ENCODE measurements at regions not wholly inside any gene's neighbourhood (a gene's known extent, or its start where the extent isn't known, plus 50 kb on each side); places are given as distances from the start of the nearest gene placed in this dataset.
"Not testable (repeated sequence)": the region's sequence is repeated elsewhere in the genome, so short reads cannot be mapped to it uniquely, and the experiment has no call there.

DNA sequence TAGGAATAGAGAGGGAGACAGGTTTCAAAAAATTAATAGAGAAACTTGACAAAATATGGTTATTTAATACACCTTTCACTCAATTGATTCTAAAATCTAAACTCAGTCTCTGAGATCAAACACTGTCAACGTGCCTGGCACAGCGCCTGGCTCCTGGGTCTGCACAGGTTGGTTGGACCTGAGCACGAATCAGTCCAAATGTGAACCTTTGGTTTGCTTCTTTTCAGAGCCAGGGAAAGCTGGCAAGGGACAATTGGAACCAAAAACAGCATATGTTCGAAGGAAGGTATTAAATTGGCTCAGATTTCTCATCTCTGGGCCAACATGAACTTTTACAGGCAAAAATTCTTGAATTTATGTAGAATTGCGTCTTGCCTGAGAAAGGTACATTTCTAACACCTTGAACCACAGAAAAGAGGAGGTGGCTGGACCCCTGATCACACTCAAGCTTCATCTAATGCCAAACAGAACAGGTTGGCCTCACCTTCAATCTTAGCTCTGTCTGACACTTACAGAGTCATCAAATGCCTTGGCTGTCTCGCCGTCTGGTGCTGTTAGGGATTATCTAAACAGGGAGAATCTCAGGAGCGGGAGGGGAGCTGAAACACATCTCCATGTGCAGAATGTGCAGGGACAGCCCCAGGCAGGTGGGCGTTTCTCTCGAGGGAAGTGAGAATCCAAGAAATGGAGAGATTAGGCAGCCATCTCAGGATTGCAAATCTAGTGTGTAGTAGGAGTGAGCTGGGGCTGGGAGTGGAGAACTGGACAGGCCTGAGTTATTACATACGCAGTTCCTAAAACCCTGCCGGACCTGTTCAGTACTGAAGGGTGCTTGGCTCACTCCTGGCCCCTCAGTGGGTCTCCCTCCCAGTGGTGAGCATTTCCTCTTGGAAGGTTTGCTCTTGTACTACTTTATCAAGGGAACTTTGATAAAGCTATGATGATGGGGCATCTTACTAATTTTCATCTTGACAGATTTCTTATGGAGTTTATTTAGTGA is 442.2 kb upstream of the B3GAT1 start:
- DNase-seq (no peak), ATAC-seq (ENCODE audit: low read depth) (no peak)
- Mint-ChIP-seq H3K27ac (no peak overlapping the region), H3K9me3 (no peaks in the 10 kb centered on the region), H3K4me1 (no peaks in the 10 kb centered on the region), H3K4me3 (no peak overlapping the region), H3K36me3 (no peaks in the 10 kb centered on the region), H3K27me3 (peaks cover 6% of the 10 kb centered on the region)
- POLR2A ChIA-PET: no interaction called here

GRCh38 chr11:134851503-134852224 is 439.6 kb upstream of the B3GAT1 start:
- H3K27ac Mint-ChIP-seq; ATAC-seq (ENCODE audit: low read depth); H3K9me3 Mint-ChIP-seq; DNase-seq; H3K27me3 Mint-ChIP-seq; POLR2A ChIA-PET; H3K4me1 Mint-ChIP-seq; H3K36me3 Mint-ChIP-seq; H3K4me3 Mint-ChIP-seq: not testable (repeated sequence)

DNA sequence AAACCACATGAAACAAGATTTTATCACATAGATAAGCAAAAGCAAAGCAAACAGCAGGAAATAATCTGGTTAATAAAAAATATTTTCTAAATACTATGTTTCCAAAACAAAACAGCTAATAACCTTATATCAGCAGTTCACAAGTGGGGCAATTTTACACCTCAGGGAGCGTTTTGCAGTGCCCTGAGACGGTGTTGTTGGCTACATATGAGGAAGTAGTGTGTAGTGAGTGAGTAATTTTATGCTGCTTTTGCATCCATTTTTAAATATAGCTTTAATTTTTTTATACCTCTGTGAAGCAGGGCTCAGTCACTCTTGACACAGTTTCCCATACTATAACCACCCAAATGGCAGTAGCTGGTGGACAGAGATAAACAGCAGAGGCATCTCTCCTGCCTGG is 438.5 kb upstream of the B3GAT1 start:
- POLR2A ChIA-PET: no interaction called here
- DNase-seq: no peak
- no peaks in the 10 kb centered on the region for H3K36me3 Mint-ChIP-seq

GRCh38 chr11:134849833-134850232 is 437.8 kb upstream of the B3GAT1 start:
- DNase-seq (no peak), ATAC-seq (ENCODE audit: low read depth) (no peak)
- H3K36me3 Mint-ChIP-seq: no peaks in the 10 kb centered on the region
- POLR2A ChIA-PET: no interaction called here
- H3K4me3 Mint-ChIP-seq: no peak overlapping the region
- no peak overlapping the region for H3K27ac Mint-ChIP-seq
- H3K27me3 Mint-ChIP-seq: peaks cover 6% of the 10 kb centered on the region
- H3K4me1 Mint-ChIP-seq: no peaks in the 10 kb centered on the region
- H3K9me3 Mint-ChIP-seq: no peaks in the 10 kb centered on the region

More for the DNA sequence above, 438.5 kb upstream of the B3GAT1 start:
- Mint-ChIP-seq H3K27ac (no peak overlapping the region), H3K4me1 (no peaks in the 10 kb centered on the region), H3K27me3 (peaks cover 6% of the 10 kb centered on the region), H3K4me3 (no peak overlapping the region), H3K9me3 (no peaks in the 10 kb centered on the region)
- ATAC-seq (ENCODE audit: low read depth): no peak

GRCh38 chr11:134847083-134847715 is 435.2 kb upstream of the B3GAT1 start:
- H3K4me3 Mint-ChIP-seq: no peak overlapping the region
- no peak overlapping the region for H3K27ac Mint-ChIP-seq
- H3K4me1 Mint-ChIP-seq: no peaks in the 10 kb centered on the region
- H3K36me3 Mint-ChIP-seq: no peaks in the 10 kb centered on the region
- H3K9me3 Mint-ChIP-seq: no peaks in the 10 kb centered on the region
- no peak for ATAC-seq (ENCODE audit: low read depth)
- H3K27me3 Mint-ChIP-seq: peaks cover 6% of the 10 kb centered on the region
- DNase-seq: no peak
- POLR2A ChIA-PET: no interaction called here

- ATAC-seq (ENCODE audit: low read depth) (no peak), DNase-seq (no peak)
- POLR2A ChIA-PET: no interaction called here
- H3K36me3 Mint-ChIP-seq: no peaks in the 10 kb centered on the region
- H3K27ac Mint-ChIP-seq: no peak overlapping the region
- H3K27me3 Mint-ChIP-seq: peaks cover 6% of the 10 kb centered on the region
- H3K4me3 Mint-ChIP-seq: no peak overlapping the region
- H3K9me3 Mint-ChIP-seq: no peaks in the 10 kb centered on the region
- no peaks in the 10 kb centered on the region for H3K4me1 Mint-ChIP-seq
These were observed 434.5 kb upstream of the B3GAT1 start for GRCh38 chr11:134846328-134847082.

DNA sequence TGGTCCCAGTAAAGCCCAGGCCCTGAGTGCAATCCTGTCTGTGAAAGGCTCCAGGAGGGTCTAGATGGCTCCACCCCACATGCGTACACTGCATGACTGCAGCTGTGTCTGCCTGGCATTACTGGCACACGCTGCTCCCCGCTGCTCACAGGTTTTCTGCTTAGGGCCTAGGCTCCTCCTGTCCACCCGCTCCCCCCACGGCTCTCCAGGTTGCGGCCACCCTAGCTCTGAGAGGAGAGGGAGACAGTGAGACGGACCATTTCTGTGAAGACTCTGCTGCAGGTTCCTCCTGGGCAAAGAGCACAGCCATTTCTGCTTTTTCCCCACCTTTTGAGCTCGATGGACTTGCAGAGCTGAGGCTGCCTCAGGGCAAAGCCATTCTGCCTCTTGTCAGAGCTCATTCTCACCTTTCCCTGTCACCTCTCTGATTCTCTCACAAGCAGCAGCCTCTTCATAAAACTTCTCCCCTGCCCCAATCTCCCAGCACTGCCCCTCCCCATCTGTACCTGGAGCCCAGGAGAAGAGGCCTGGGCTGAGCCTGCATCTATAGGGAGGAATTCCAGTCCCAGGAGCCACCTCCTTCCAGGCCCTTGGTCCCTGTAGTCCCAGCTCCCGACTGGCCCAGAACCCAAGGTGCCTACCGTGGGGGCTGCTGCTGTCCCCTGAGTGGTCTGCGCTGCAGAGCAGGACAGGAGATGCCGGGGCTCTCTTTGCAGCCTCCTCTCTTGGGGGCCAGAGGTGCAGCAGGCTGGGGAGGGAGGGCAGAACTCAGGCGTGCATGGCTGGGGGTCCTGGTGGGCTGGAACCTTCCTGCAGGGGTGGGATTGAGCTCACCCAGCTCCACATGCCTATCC is 433.7 kb upstream of the B3GAT1 start:
- Mint-ChIP-seq H3K9me3 (no peaks in the 10 kb centered on the region), H3K36me3 (no peaks in the 10 kb centered on the region), H3K4me3 (no peak overlapping the region), H3K27me3 (peaks cover 6% of the 10 kb centered on the region), H3K27ac (peak overlapping the region; percentile 48), H3K4me1 (no peaks in the 10 kb centered on the region)
- DNase-seq (no peak), ATAC-seq (ENCODE audit: low read depth) (no peak)
- POLR2A ChIA-PET: no interaction called here

- DNase-seq: no peak
- no peak overlapping the region for H3K27ac Mint-ChIP-seq
- H3K27me3 Mint-ChIP-seq: peaks cover under 1% of the 10 kb centered on the region
- no peaks in the 10 kb centered on the region for H3K9me3 Mint-ChIP-seq
- ATAC-seq (ENCODE audit: low read depth): no peak
- H3K4me3 Mint-ChIP-seq: no peak overlapping the region
- H3K4me1 Mint-ChIP-seq: no peaks in the 10 kb centered on the region
- POLR2A ChIA-PET: no interaction called here
- H3K36me3 Mint-ChIP-seq: no peaks in the 10 kb centered on the region
These were observed 432.8 kb upstream of the B3GAT1 start for GRCh38 chr11:134844838-134845237.

GRCh38 chr11:134843735-134844134 is 431.7 kb upstream of the B3GAT1 start:
- Mint-ChIP-seq H3K9me3 (no peaks in the 10 kb centered on the region), H3K27ac (no peak overlapping the region), H3K4me1 (no peaks in the 10 kb centered on the region), H3K27me3 (no peaks in the 10 kb centered on the region), H3K36me3 (no peaks in the 10 kb centered on the region), H3K4me3 (no peak overlapping the region)
- POLR2A ChIA-PET: no interaction called here
- ATAC-seq (ENCODE audit: low read depth) (no peak), DNase-seq (no peak)

- Mint-ChIP-seq H3K9me3 (no peaks in the 10 kb centered on the region), H3K4me1 (no peaks in the 10 kb centered on the region), H3K4me3 (no peak overlapping the region), H3K36me3 (no peaks in the 10 kb centered on the region), H3K27ac (no peak overlapping the region), H3K27me3 (no peaks in the 10 kb centered on the region)
- no peak for ATAC-seq (ENCODE audit: low read depth)
- no peak for DNase-seq
- POLR2A ChIA-PET: no interaction called here
These were observed 431.0 kb upstream of the B3GAT1 start for GRCh38 chr11:134843020-134843419.

DNA sequence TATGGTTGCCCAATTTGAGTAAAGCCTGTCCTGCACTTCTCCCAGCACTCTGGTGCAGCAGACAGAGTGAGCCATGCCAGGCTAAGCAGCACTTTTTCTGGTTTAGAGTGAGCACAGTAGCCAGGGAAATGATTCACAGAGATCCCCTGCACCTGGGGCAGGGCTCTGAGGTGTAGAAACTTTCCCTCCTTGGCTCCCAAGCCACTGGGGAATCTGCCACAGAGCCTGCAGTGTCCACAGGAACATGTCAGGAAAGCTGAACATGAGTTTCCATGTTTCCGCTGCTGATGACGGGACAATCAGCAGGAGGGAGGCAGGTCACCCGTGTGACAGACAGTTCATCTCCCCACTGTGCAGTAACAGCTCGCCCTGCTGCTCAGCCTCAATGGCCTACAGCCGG is 429.9 kb upstream of the B3GAT1 start:
- Mint-ChIP-seq H3K27ac (no peak overlapping the region), H3K9me3 (no peaks in the 10 kb centered on the region), H3K27me3 (no peaks in the 10 kb centered on the region), H3K36me3 (no peaks in the 10 kb centered on the region), H3K4me1 (no peaks in the 10 kb centered on the region), H3K4me3 (no peak overlapping the region)
- DNase-seq (no peak), ATAC-seq (ENCODE audit: low read depth) (no peak)
- POLR2A ChIA-PET: no interaction called here

- H3K36me3 Mint-ChIP-seq: no peaks in the 10 kb centered on the region
- H3K4me1 Mint-ChIP-seq: no peaks in the 10 kb centered on the region
- H3K27ac Mint-ChIP-seq: no peak overlapping the region
- POLR2A ChIA-PET: no interaction called here
- DNase-seq: no peak
- H3K27me3 Mint-ChIP-seq: no peaks in the 10 kb centered on the region
- no peak overlapping the region for H3K4me3 Mint-ChIP-seq
- no peak for ATAC-seq (ENCODE audit: low read depth)
- H3K9me3 Mint-ChIP-seq: no peaks in the 10 kb centered on the region
These were observed 429.4 kb upstream of the B3GAT1 start for GRCh38 chr11:134841411-134841810.

All from activated naive CD8-positive, alpha-beta T cell treated with anti-CD3 and anti-CD28 coated beads, Interleukin-2, amount 10 ng/mL, durations not matched to agents 7 days and 5 days (primary cell).